Testis (tissue), 2 donors: ENCODE measurements at regions not wholly inside any gene's neighbourhood (a gene's known extent, or its start where the extent isn't known, plus 50 kb on each side); places are given as distances from the start of the nearest gene placed in this dataset.

ENCODE experiments used
- DNase-seq: peaks from one replicate; pipeline ENCODE4 v3.0.0-alpha.2; 2019
- H3K27ac ChIP-seq, 2 donors: fragments of 200-600 bp; sonication (generic); one replicate each; pipeline ENCODE4 v1.5.1; 2019
- H3K27me3 ChIP-seq: fragments of 200-600 bp; sonication (generic); one replicate; pipeline ENCODE4 v1.5.1; 2019
- H3K36me3 ChIP-seq: fragments of 200-600 bp; sonication (generic); one replicate; pipeline ENCODE4 v1.5.1; 2017; ENCODE audit warnings: low read depth; ENCODE audit errors: missing control alignments
- H3K4me1 ChIP-seq: fragments of 200-600 bp; sonication (generic); one replicate; pipeline ENCODE4 v1.5.1; 2019
- H3K4me3 ChIP-seq, 2 donors: fragments of 200-600 bp; sonication (generic); one replicate each; pipeline ENCODE4 v1.5.1; 2017 to 2019
- H3K9me3 ChIP-seq: fragments of 200-600 bp; sonication (generic); one replicate; pipeline ENCODE4 v1.5.1; 2017
- POLR2A ChIP-seq: fragments of 450-650 bp; IDR thresholded peaks from one replicate; pipeline ENCODE4 v1.6.1; 2017; ENCODE audit warnings: antibody characterized with exemption, mild to moderate bottlenecking, moderate library complexity
- WGBS, 2 donors: methylation state at CpG; one replicate each; pipeline ENCODE4 v1.1.5; 2018; 5-methylcytosine and 5-hydroxymethylcytosine counted together
- intact Hi-C: fragments of 100-400 bp; cut with DNase I; formaldehyde crosslinking; loops from one replicate; pipeline ENCODE4 v1.15.1; 2023; ENCODE audit warnings: low total_unique reads
- TF ChIP-seq, protein P1 (sequence below), 3 experiments: fragments of 450-650 bp in 2 of 3; fragments of 200-600 bp in 1 of 3; sonication (generic) in 1 of 3; IDR thresholded peaks; one replicate each; pipeline ENCODE4 v1.5.1; 2016 to 2019; ENCODE audit warnings: antibody characterized with exemption in 3 of 3, mild to moderate bottlenecking in 2 of 3, moderate library complexity in 1 of 3

DNA sequence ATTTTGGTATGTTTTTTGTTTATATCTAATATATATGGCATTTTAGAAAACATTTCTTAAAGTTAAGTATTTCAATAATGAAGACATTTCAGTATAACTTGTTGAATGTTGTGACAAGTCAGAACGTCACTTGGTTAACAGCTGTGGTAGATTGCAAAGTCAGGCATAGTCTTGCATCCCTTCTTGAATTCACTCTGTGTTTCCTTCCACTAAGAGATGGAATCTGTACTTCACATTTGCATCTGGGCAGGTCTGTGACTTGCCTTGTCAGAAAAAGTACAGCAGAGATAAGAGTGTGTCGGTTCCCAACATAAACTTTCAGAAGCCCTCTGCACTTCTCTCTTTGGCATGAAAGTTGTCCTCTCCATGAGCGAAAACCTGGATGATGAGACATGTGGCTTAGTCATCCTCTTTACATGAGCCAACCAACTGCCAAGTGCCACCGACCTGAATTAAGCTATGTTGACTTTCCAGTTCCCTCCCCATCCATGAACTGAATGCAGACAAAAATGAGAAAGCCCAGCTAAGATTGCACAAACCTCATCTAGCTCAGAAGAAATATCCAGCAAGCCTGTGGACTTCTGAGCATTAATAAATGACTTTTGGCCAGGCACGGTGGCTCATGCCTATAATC, 1730.2 kb downstream of the MRPL39 start:
- TF ChIP-seq, protein P1, sequence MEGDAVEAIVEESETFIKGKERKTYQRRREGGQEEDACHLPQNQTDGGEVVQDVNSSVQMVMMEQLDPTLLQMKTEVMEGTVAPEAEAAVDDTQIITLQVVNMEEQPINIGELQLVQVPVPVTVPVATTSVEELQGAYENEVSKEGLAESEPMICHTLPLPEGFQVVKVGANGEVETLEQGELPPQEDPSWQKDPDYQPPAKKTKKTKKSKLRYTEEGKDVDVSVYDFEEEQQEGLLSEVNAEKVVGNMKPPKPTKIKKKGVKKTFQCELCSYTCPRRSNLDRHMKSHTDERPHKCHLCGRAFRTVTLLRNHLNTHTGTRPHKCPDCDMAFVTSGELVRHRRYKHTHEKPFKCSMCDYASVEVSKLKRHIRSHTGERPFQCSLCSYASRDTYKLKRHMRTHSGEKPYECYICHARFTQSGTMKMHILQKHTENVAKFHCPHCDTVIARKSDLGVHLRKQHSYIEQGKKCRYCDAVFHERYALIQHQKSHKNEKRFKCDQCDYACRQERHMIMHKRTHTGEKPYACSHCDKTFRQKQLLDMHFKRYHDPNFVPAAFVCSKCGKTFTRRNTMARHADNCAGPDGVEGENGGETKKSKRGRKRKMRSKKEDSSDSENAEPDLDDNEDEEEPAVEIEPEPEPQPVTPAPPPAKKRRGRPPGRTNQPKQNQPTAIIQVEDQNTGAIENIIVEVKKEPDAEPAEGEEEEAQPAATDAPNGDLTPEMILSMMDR (IDR thresholded peaks at IDR 0.05), result no peak
- no peak for TF ChIP-seq POLR2A
- H3K4me1 ChIP-seq, result no peaks in the 10 kb centered on the region
- 87 to 88% methylated on average over 5 of the region's 5 CpGs for WGBS, 2 donors
- intact Hi-C loops, result no loop called here
- no peak for DNase-seq
- H3K9me3 ChIP-seq, result no peaks in the 10 kb centered on the region
- no peak overlapping the region for H3K27ac ChIP-seq
- no peaks in the 10 kb centered on the region for H3K27me3 ChIP-seq
- no peak overlapping the region for H3K4me3 ChIP-seq
- H3K36me3 ChIP-seq, result no peaks in the 10 kb centered on the region

DNA sequence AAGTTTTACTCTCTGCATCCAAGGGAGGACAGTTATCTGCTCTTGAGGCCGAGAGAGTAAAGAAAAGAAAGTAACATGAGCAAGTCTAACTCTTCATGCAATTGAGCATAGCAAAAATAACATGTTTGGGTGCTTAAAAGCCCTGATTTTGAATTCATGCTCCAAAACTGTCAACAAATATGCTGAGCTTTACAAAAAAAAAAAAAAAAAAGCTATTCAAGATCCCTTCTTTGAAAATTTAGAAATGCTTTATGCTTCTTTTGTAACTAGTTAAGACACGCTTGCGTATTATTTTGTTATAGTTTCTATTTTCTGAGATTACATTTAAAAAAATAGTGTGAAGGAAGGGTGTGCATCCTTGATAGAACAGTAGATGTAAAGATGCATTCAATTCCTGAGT, 1733.0 kb downstream of the MRPL39 start:
- no peak for DNase-seq
- Histone ChIP-seq H3K4me1 (no peaks in the 10 kb centered on the region), H3K27me3 (no peaks in the 10 kb centered on the region), H3K27ac (no peak overlapping the region), H3K9me3 (no peaks in the 10 kb centered on the region), H3K4me3 (no peak overlapping the region), H3K36me3 (no peaks in the 10 kb centered on the region)
- WGBS, 2 donors, result 94 to 95% methylated on average over 3 of the region's 3 CpGs
- TF ChIP-seq, protein P1 (IDR thresholded peaks at IDR 0.05), result no peak
- no peak for TF ChIP-seq POLR2A
- intact Hi-C loops, result no loop called here

DNA sequence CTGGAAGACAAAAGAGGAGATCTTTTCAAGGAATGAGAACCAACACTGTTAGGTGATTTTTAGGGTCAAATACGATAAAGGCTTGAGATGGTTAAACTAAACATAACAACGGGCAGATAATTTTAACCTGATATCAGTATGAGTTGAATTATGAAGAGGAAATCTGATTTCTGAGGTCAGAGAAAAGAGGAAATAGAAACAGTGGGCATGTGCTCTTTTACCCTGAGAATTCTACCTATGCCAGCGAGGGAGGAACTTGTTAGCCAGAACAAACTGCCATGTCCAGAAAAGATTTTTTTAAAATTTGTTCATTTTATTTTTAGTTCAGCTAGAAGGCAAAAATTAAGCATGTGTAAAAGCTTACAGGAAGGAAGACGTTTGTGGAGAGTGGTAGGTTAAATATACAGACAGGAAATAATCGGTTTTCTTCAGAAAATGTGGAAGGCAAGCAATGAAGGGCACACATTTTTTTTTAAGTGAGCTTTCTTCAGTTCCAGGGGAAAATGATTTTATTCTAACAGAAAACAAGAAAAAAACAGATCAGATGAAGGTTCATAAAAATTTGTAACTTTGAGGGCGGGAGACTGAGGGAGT, 1745.3 kb downstream of the MRPL39 start:
- TF ChIP-seq POLR2A, result no peak
- TF ChIP-seq, protein P1 (IDR thresholded peaks at IDR 0.05), result no peak
- H3K36me3 ChIP-seq, result no peaks in the 10 kb centered on the region
- no peak overlapping the region for H3K27ac ChIP-seq
- DNase-seq, result no peak
- H3K27me3 ChIP-seq, result no peaks in the 10 kb centered on the region
- intact Hi-C loops, result no loop called here
- no peak overlapping the region for H3K4me3 ChIP-seq
- H3K9me3 ChIP-seq, result no peaks in the 10 kb centered on the region
- 68 to 72% methylated on average over 6 of the region's 6 CpGs for WGBS, 2 donors
- H3K4me1 ChIP-seq, result no peaks in the 10 kb centered on the region

DNA sequence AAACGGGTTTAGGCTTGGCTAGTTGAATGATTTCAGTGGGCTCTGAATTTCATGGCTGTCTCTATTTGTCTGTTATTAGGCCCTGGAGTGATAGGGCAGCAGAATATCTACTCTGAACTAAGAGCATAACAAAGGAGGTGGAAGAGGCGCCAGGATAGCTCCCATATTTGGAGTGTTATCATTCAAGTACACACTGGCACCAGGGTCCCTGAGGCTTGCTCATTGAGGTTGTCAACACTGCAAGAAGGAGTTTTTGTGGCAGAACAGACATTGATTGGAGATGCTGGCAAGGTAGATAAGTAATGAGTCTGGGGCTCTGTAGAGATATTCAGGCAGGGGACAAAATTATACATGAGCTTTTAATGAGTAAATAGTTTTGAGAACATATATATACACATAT, 1748.4 kb downstream of the MRPL39 start:
- Histone ChIP-seq H3K36me3 (no peaks in the 10 kb centered on the region), H3K9me3 (no peaks in the 10 kb centered on the region), H3K4me1 (no peaks in the 10 kb centered on the region), H3K27ac (no peak overlapping the region), H3K4me3 (no peak overlapping the region), H3K27me3 (no peaks in the 10 kb centered on the region)
- WGBS, 2 donors, result 48 to 52% methylated on average over 2 of the region's 2 CpGs
- intact Hi-C loops, result no loop called here
- TF ChIP-seq POLR2A, result no peak
- TF ChIP-seq, protein P1 (IDR thresholded peaks at IDR 0.05), result no peak
- no peak for DNase-seq
